H1 (cell line): ENCODE measurements at regions not wholly inside any gene's neighbourhood (a gene's known extent, or its start where the extent isn't known, plus 50 kb on each side); places are given as distances from the start of the nearest gene placed in this dataset.

ENCODE experiments used
- CTCF ChIA-PET: fragments of 300-600 bp; sonication (Branson Sonifier 250); formaldehyde crosslinking; loops from one replicate; lab custom pipeline; 2021; ENCODE audit not compliant: partially characterized antibody; lab: Charles Lee
- POLR2A ChIA-PET: fragments of 300-600 bp; sonication (Branson Sonifier 250); formaldehyde crosslinking; loops from one replicate; lab custom pipeline; 2021; ENCODE audit warnings: inconsistent platforms; ENCODE audit not compliant: partially characterized antibody; lab: Charles Lee
- DNase-seq, 2 experiments: peaks; one replicate each; pipeline versions ENCODE4 v3.0.0 to v3.0.0-alpha.2; 2010 to 2022; ENCODE audit warnings: low spot score in 2 of 2, low read depth in 1 of 2, mixed read lengths in 1 of 2
- FAIRE-seq: peaks from 2 replicates; lab custom pipeline; 2011; peaks lifted over from hg19 to GRCh38; lab: Jason Lieb, UNC
- H2AFZ ChIP-seq: 2 replicates; pipeline ENCODE4 v1.8.1; 2012; ENCODE audit warnings: low read length, inconsistent platforms
- H2AK5ac ChIP-seq: 2 replicates; pipeline ENCODE4 v1.6.1; 2013; ENCODE audit warnings: low read depth, low read length
- H2BK120ac ChIP-seq: replicated peaks from 2 replicates; pipeline ENCODE3; 2013; ENCODE audit warnings: low read depth, low read length, inconsistent platforms
- H2BK12ac ChIP-seq: 2 replicates; pipeline ENCODE4 v1.6.1; 2013; ENCODE audit warnings: low read depth, low read length
- H2BK15ac ChIP-seq: 2 replicates; pipeline ENCODE4 v1.6.1; 2013; ENCODE audit warnings: low read length
- H2BK20ac ChIP-seq: 2 replicates; pipeline ENCODE4 v1.6.1; 2013; ENCODE audit warnings: low read length
- H2BK5ac ChIP-seq: 2 replicates; pipeline ENCODE4 v1.6.1; 2013; ENCODE audit warnings: low read depth, low read length
- H3K14ac ChIP-seq: 2 replicates; pipeline ENCODE4 v1.6.1; 2013; ENCODE audit warnings: inconsistent platforms; ENCODE audit not compliant: insufficient read length
- H3K18ac ChIP-seq: 2 replicates; pipeline ENCODE4 v1.6.1; 2013; ENCODE audit warnings: low read length; ENCODE audit errors: extremely low read depth
- H3K23ac ChIP-seq: 2 replicates; pipeline ENCODE4 v1.6.1; 2013; ENCODE audit warnings: inconsistent platforms; ENCODE audit not compliant: insufficient read length
- H3K23me2 ChIP-seq: 2 replicates; pipeline ENCODE4 v1.6.1; 2013; ENCODE audit warnings: low read depth, low read length
- H3K27ac ChIP-seq: 2 replicates; pipeline ENCODE4 v1.6.1; 2011; ENCODE audit warnings: low read depth, low read length, inconsistent platforms
- H3K27me3 ChIP-seq, 4 experiments: replicated peaks in 1 of 4; 1 replicate in 1 of 4; 2 replicates in 3 of 4; pipeline versions ENCODE4 v1.6.1 to v1.8.1; 2011 to 2013; ENCODE audit warnings: low read length in 3 of 4, mild to moderate bottlenecking in 3 of 4, inconsistent platforms in 2 of 4, mixed read lengths in 2 of 4, moderate library complexity in 1 of 4; ENCODE audit not compliant: control insufficient read depth in 3 of 4, insufficient read depth in 3 of 4; ENCODE audit errors: extremely low read depth in 1 of 4
- H3K36me3 ChIP-seq, 4 experiments: 2 replicates each; pipeline versions ENCODE4 v1.6.1 to v1.8.1; 2011 to 2013; ENCODE audit warnings: mild to moderate bottlenecking in 4 of 4, low read length in 3 of 4, moderate library complexity in 2 of 4, control low read depth in 1 of 4, inconsistent platforms in 1 of 4; ENCODE audit not compliant: insufficient read depth in 4 of 4, control insufficient read depth in 2 of 4
- H3K4ac ChIP-seq: replicated peaks from 2 replicates; pipeline ENCODE3; 2013; ENCODE audit warnings: low read length, low read depth, mixed read lengths, inconsistent platforms; ENCODE audit not compliant: insufficient read length
- H3K4me1 ChIP-seq, 4 experiments: replicated peaks in 1 of 4; 1 replicate in 1 of 4; 2 replicates in 3 of 4; pipeline versions ENCODE4 v1.6.1 to v1.8.1; 2011 to 2013; ENCODE audit warnings: low read length in 3 of 4, inconsistent platforms in 2 of 4, mixed read lengths in 1 of 4; ENCODE audit not compliant: insufficient read depth in 4 of 4, control insufficient read depth in 3 of 4
- H3K4me2 ChIP-seq, 2 experiments: 2 replicates each; pipeline versions ENCODE4 v1.6.1 to v1.8.1; 2011 to 2013; ENCODE audit warnings: low read depth in 2 of 2, low read length in 2 of 2, control low read depth in 1 of 2, inconsistent platforms in 1 of 2, mild to moderate bottlenecking in 1 of 2; ENCODE audit not compliant: insufficient read depth in 1 of 2
- H3K4me3 ChIP-seq, 4 experiments: fragments of 200-600, 300-600 bp in 1 of 4; sonication (generic), shearing (Covaris generic), sonication (Bioruptor Twin) in 1 of 4; 2 replicates each; pipeline versions ENCODE4 v1.5.1 to v1.8.1; 2011 to 2016; ENCODE audit warnings: low read length in 4 of 4, low read depth in 3 of 4, control low read depth in 2 of 4, inconsistent platforms in 2 of 4, mild to moderate bottlenecking in 2 of 4, mixed read lengths in 1 of 4, moderate library complexity in 1 of 4; ENCODE audit not compliant: insufficient read depth in 2 of 4; ENCODE audit errors: extremely low read depth in 1 of 4
- H3K56ac ChIP-seq: replicated peaks from 2 replicates; pipeline ENCODE3; 2013; ENCODE audit warnings: low read depth, mild to moderate bottlenecking, mixed read lengths, low read length, inconsistent platforms; ENCODE audit not compliant: insufficient read length
- H3K79me1 ChIP-seq: 2 replicates; pipeline ENCODE4 v1.6.1; 2013; ENCODE audit warnings: low read depth, low read length, control low read depth
- H3K79me2 ChIP-seq, 2 experiments: 2 replicates each; pipeline versions ENCODE4 v1.6.1 to v1.8.1; 2012 to 2013; ENCODE audit warnings: low read length in 2 of 2, mild to moderate bottlenecking in 2 of 2, inconsistent platforms in 1 of 2; ENCODE audit not compliant: insufficient read depth in 2 of 2, control insufficient read depth in 1 of 2
- H3K9ac ChIP-seq, 4 experiments: replicated peaks in 1 of 4; 1 replicate in 1 of 4; 2 replicates in 3 of 4; pipeline versions ENCODE4 v1.6.1 to v1.8.1; 2011 to 2013; ENCODE audit warnings: low read depth in 3 of 4, low read length in 3 of 4, control low read depth in 2 of 4, mild to moderate bottlenecking in 2 of 4, moderate library complexity in 2 of 4, inconsistent platforms in 1 of 4; ENCODE audit errors: extremely low read depth in 1 of 4
- H3K9me3 ChIP-seq, 2 experiments: 2 replicates each; pipeline versions ENCODE4 v1.6.1 to v1.8.1; 2012 to 2013; ENCODE audit warnings: mild to moderate bottlenecking in 2 of 2, moderate library complexity in 2 of 2, control low read depth in 1 of 2, inconsistent platforms in 1 of 2, low read depth in 1 of 2, low read length in 1 of 2, mixed read lengths in 1 of 2; ENCODE audit not compliant: insufficient read depth in 2 of 2
- H4K20me1 ChIP-seq, 2 experiments: replicated peaks in 1 of 2; 2 replicates each; pipeline versions ENCODE3 to v1.8.1; 2011 to 2013; ENCODE audit warnings: inconsistent platforms in 2 of 2, low read length in 2 of 2, mild to moderate bottlenecking in 1 of 2; ENCODE audit not compliant: insufficient read depth in 2 of 2, control insufficient read depth in 1 of 2
- H4K5ac ChIP-seq: 2 replicates; pipeline ENCODE4 v1.6.1; 2013; ENCODE audit warnings: low read length, low read depth, mixed read lengths, inconsistent platforms; ENCODE audit not compliant: insufficient read length
- H4K8ac ChIP-seq: 2 replicates; pipeline ENCODE4 v1.8.0; 2013; ENCODE audit warnings: mild to moderate bottlenecking, moderate library complexity, low read length, inconsistent platforms; ENCODE audit not compliant: insufficient read depth; ENCODE audit errors: extremely low read depth
- H4K91ac ChIP-seq: replicated peaks from 2 replicates; pipeline ENCODE3; 2013; ENCODE audit warnings: low read length, mixed read lengths, inconsistent platforms; ENCODE audit not compliant: insufficient read length
- BACH1 ChIP-seq: IDR thresholded peaks from 2 replicates; pipeline ENCODE4 v1.6.1; 2012; ENCODE audit warnings: low read length, improper control_type of control experiment
- BRCA1 ChIP-seq: IDR thresholded peaks from 2 replicates; pipeline ENCODE4 v1.6.1; 2012; ENCODE audit warnings: low read depth, low read length, improper control_type of control experiment
- EZH2 ChIP-seq: fragments of 200-600 bp; sonication (generic); IDR thresholded peaks from 2 replicates; pipeline ENCODE4 v1.7.1; 2012; ENCODE audit warnings: low read depth, mild to moderate bottlenecking, moderate library complexity, low read length, inconsistent platforms; ENCODE audit not compliant: severe bottlenecking
- HDAC2 ChIP-seq, 2 experiments: fragments of 300-600 bp in 1 of 2; sonication (generic) in 1 of 2; IDR thresholded peaks; 2 replicates each; pipeline ENCODE4 v1.6.1; 2011 to 2012; ENCODE audit warnings: low read depth in 2 of 2, low read length in 2 of 2, mild to moderate bottlenecking in 2 of 2, moderate library complexity in 2 of 2, borderline replicate concordance in 1 of 2, inconsistent platforms in 1 of 2
- KDM4A ChIP-seq: IDR thresholded peaks from one replicate; pipeline ENCODE4 v1.7.1; 2012; ENCODE audit warnings: low read depth, mild to moderate bottlenecking, moderate library complexity, low read length, inconsistent platforms; ENCODE audit not compliant: severe bottlenecking
- KDM5A ChIP-seq: fragments of 200-600 bp; IDR thresholded peaks from 2 replicates; pipeline ENCODE4 v1.7.1; 2012; ENCODE audit warnings: mild to moderate bottlenecking, low read length, inconsistent platforms, mixed read lengths
- MAFK ChIP-seq: IDR thresholded peaks from 2 replicates; pipeline ENCODE4 v1.6.1; 2012; ENCODE audit warnings: low read depth, mild to moderate bottlenecking, improper control_type of control experiment, low read length
- SRF ChIP-seq: IDR thresholded peaks from 2 replicates; pipeline ENCODE4 v1.6.1; 2011; ENCODE audit warnings: mild to moderate bottlenecking, low read depth, low read length, moderate library complexity
- TAF1 ChIP-seq: IDR thresholded peaks from 2 replicates; pipeline ENCODE4 v1.6.1; 2011; ENCODE audit warnings: mild to moderate bottlenecking, low read depth, low read length
- WGBS, 2 experiments: shearing (Covaris generic) in 1 of 2; methylation state at CpG; one replicate each; pipeline versions ENCODE4 v1.1.6 to v1.1.7; 2013 to 2015; ENCODE audit warnings: low lambda C conversion rate in 2 of 2, mixed read lengths in 2 of 2, inconsistent platforms in 1 of 2, low coverage in 1 of 2, missing lambda C conversion rate in 1 of 2; ENCODE audit not compliant: insufficient replicate concordance in 2 of 2, insufficient coverage in 1 of 2, insufficient read length in 1 of 2; ENCODE audit errors: extremely low coverage in 1 of 2, missing lambda C conversion rate in 1 of 2; 5-methylcytosine and 5-hydroxymethylcytosine counted together

DNA sequence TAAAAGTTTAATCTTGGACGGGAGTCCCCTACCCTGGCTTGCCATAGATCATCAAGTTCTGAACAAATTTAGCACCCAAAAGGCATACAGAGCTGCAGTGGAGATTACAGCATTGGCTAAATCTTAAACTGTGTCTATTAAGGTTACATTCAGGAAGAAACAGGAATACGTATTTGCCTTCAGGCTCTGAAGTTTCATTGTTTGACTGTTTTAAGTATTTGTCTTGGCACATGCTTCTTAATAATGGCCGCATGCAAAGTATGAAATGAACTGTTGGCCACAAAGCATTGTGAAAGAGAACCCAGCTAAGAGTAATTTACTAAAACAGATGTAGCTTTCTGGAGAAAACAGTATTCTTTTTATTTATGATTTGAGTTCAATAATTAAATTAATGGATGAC is 63.9 kb upstream of the CNEP1R1 start:
- Histone ChIP-seq H3K9me3 (no peaks in the 10 kb centered on the region), H3K4ac (no peak overlapping the region), H3K27me3 (no peaks in the 10 kb centered on the region), H2BK15ac (no peak overlapping the region), H2BK5ac (no peak overlapping the region), H2AK5ac (no peak overlapping the region), H3K36me3 (no peaks in the 10 kb centered on the region), H2BK12ac (no peak overlapping the region), H2BK20ac (no peak overlapping the region), H4K8ac (no peak overlapping the region), H3K79me1 (no peaks in the 10 kb centered on the region), H4K5ac (no peak overlapping the region), H3K9ac (no peak overlapping the region), H3K4me2 (no peak overlapping the region), H2AFZ (no peak overlapping the region), H3K4me3 (no peak overlapping the region), H4K91ac (no peak overlapping the region), H3K56ac (no peak overlapping the region), H3K27ac (no peak overlapping the region), H4K20me1 (no peaks in the 10 kb centered on the region), H3K4me1 (no peaks in the 10 kb centered on the region), H3K79me2 (no peaks in the 10 kb centered on the region), H3K18ac (no peak overlapping the region), H3K14ac (no peak overlapping the region), H2BK120ac (no peak overlapping the region), H3K23me2 (no peaks in the 10 kb centered on the region), H3K23ac (no peak overlapping the region)
- no peak for DNase-seq
- WGBS, 2 experiments = 86% methylated on average over 3 of the region's 3 CpGs; no CpG with 5 or more reads in 1 of the 2 experiments
- ChIA-PET POLR2A (no interaction called here), CTCF (interaction anchor here (2.4 kb wide), 1 partner anchor 60 kb away, joined by 9 read pairs; no protein-coding TSS in a partner anchor)
- no peak for TF ChIP-seq SRF
- no peak for TF ChIP-seq MAFK
- no peak for TF ChIP-seq BACH1
- TF ChIP-seq EZH2 = no peak
- TF ChIP-seq KDM4A = no peak
- TF ChIP-seq KDM5A = no peak
- TF ChIP-seq BRCA1 = no peak
- TF ChIP-seq TAF1 = no peak
- no peak for TF ChIP-seq HDAC2 (IDR thresholded peaks at IDR 0.05; ENCODE audit: borderline replicate concordance in 1 of 2, low read depth in 2 of 2, low read length in 2 of 2)
- FAIRE-seq = no peak
